B cell (primary cell): ENCODE measurements at regions not wholly inside any gene's neighbourhood (a gene's known extent, or its start where the extent isn't known, plus 50 kb on each side); places are given as distances from the start of the nearest gene placed in this dataset.

ENCODE experiments used
- ATAC-seq: fragments of 200-7000 bp; cut with Tn5 transposase; one replicate; pipeline ENCODE4 v1.10.0; 2021; ENCODE audit warnings: low read depth, mild to moderate bottlenecking, moderate number of reproducible peaks, moderate library complexity
- CTCF ChIA-PET: fragments of 350-600 bp; sonication (Branson Sonifier 250); formaldehyde crosslinking; loops from one replicate; lab custom pipeline; 2021; ENCODE audit warnings: antibody characterized with exemption, inconsistent platforms; lab: Charles Lee
- POLR2A ChIA-PET: fragments of 350-600 bp; sonication (Branson Sonifier 250); formaldehyde crosslinking; loops from one replicate; lab custom pipeline; 2021; ENCODE audit warnings: antibody characterized with exemption; lab: Charles Lee
- DNase-seq: peaks from one replicate; pipeline ENCODE4 v3.0.0; 2013
- H2AFZ ChIP-seq: 2 replicates; pipeline ENCODE4 v1.6.1; 2012; ENCODE audit warnings: mild to moderate bottlenecking, low read depth, low read length; ENCODE audit not compliant: insufficient read depth, poor library complexity, severe bottlenecking
- H3K27ac ChIP-seq, 2 donors: 1 replicate in 1 of 2; 2 replicates in 1 of 2; pipeline ENCODE4 v1.5.1; 2012 to 2013; ENCODE audit warnings: low read length in 2 of 2, mild to moderate bottlenecking in 2 of 2, moderate library complexity in 1 of 2
- H3K27me3 ChIP-seq, 4 experiments: fragments of 200-600 bp in 1 of 4; sonication (generic) in 1 of 4; replicated peaks in 1 of 4; 1 replicate in 2 of 4; 2 replicates in 2 of 4; pipeline versions ENCODE4 v1.6.1 to v1.7.0; 2013 to 2016; ENCODE audit warnings: low read length in 3 of 4, mild to moderate bottlenecking in 2 of 4, mixed read lengths in 1 of 4, moderate library complexity in 1 of 4; ENCODE audit not compliant: insufficient read depth in 4 of 4, control insufficient read depth in 3 of 4; ENCODE audit errors: control extremely low read depth in 1 of 4
- H3K36me3 ChIP-seq, 2 experiments: replicated peaks in 1 of 2; 1 replicate in 1 of 2; 2 replicates in 1 of 2; pipeline versions ENCODE4 v1.6.1 to v1.7.1; 2013; ENCODE audit warnings: low read length in 1 of 2; ENCODE audit not compliant: insufficient read depth in 2 of 2, control insufficient read depth in 1 of 2; ENCODE audit errors: control extremely low read depth in 1 of 2, extremely low read depth in 1 of 2
- H3K4me1 ChIP-seq, 2 donors: fragments of 200-600 bp in 1 of 2; sonication (generic) in 1 of 2; 1 replicate in 1 of 2; 2 replicates in 1 of 2; pipeline versions ENCODE4 v1.5.1 to v1.6.1; 2013 to 2017; ENCODE audit warnings: low read length in 2 of 2; ENCODE audit not compliant: control insufficient read depth in 2 of 2, insufficient read depth in 2 of 2
- H3K4me2 ChIP-seq: replicated peaks from 2 replicates; pipeline ENCODE3; 2012; ENCODE audit warnings: mild to moderate bottlenecking, low read depth, low read length; ENCODE audit not compliant: poor library complexity, severe bottlenecking
- H3K4me3 ChIP-seq, 5 experiments: fragments of 200-600 bp in 1 of 5; sonication (generic) in 1 of 5; 1 replicate in 3 of 5; 2 replicates in 2 of 5; pipeline versions ENCODE4 v1.5.1 to v1.7.0; 2011 to 2016; ENCODE audit warnings: low read length in 4 of 5, mild to moderate bottlenecking in 4 of 5, low read depth in 2 of 5, control low read depth in 1 of 5, moderate library complexity in 1 of 5; ENCODE audit not compliant: insufficient read depth in 1 of 5; ENCODE audit errors: control extremely low read depth in 1 of 5, extremely low read depth in 1 of 5
- H3K79me2 ChIP-seq: fragments of 200-600 bp; sonication (generic); one replicate; pipeline ENCODE4 v1.6.0; 2016; ENCODE audit warnings: low read length; ENCODE audit not compliant: control insufficient read depth, insufficient read depth
- H3K9ac ChIP-seq: fragments of 200-600 bp; sonication (generic); 2 replicates; pipeline ENCODE4 v1.6.1; 2017; ENCODE audit warnings: mild to moderate bottlenecking, low read length, moderate library complexity
- H3K9me3 ChIP-seq, 3 donors: one replicate each; pipeline versions ENCODE4 v1.6.1 to v1.7.1; 2013; ENCODE audit warnings: low read length in 2 of 3; ENCODE audit not compliant: control insufficient read depth in 2 of 3, insufficient read depth in 1 of 3; ENCODE audit errors: control extremely low read depth in 1 of 3
- H4K20me1 ChIP-seq: 2 replicates; pipeline ENCODE4 v1.6.0; 2012; ENCODE audit warnings: mild to moderate bottlenecking, low read length; ENCODE audit not compliant: insufficient read depth, control insufficient read depth, poor library complexity, severe bottlenecking
- H3K27ac Mint-ChIP-seq: one replicate; pipeline ENCODE4 v1.8.0; 2021; ENCODE audit warnings: mixed read lengths
- H3K27me3 Mint-ChIP-seq: one replicate; pipeline ENCODE4 v1.8.0; 2021; ENCODE audit warnings: mixed read lengths
- H3K4me1 Mint-ChIP-seq: one replicate; pipeline ENCODE4 v1.8.0; 2021; ENCODE audit warnings: mixed read lengths
- H3K4me3 Mint-ChIP-seq: one replicate; pipeline ENCODE4 v1.8.0; 2021; ENCODE audit warnings: mixed read lengths
- H3K9me3 Mint-ChIP-seq: one replicate; pipeline ENCODE4 v1.8.0; 2022; ENCODE audit warnings: mixed read lengths; ENCODE audit not compliant: insufficient read depth
- CTCF ChIP-seq: fragments of 200-600 bp; IDR thresholded peaks from one replicate; pipeline ENCODE4 v1.8.0; 2022; ENCODE audit warnings: antibody characterized with exemption, mild to moderate bottlenecking
- EZH2 ChIP-seq: IDR thresholded peaks from 2 replicates; pipeline ENCODE4 v1.6.1; 2012; ENCODE audit warnings: borderline replicate concordance, low read depth, mild to moderate bottlenecking, moderate library complexity, low read length; ENCODE audit not compliant: insufficient read depth, poor library complexity, severe bottlenecking
- WGBS: methylation state at CpG from one replicate; pipeline ENCODE4 v1.1.5; 2013; ENCODE audit warnings: missing lambda C conversion rate; ENCODE audit not compliant: insufficient coverage; 5-methylcytosine and 5-hydroxymethylcytosine counted together
- intact Hi-C: fragments of 100-400 bp; cut with micrococcal nuclease; formaldehyde crosslinking; loops from one replicate; pipeline ENCODE4 v1.10.0; 2022

- 96% methylated on average over 3 of the region's 3 CpGs for WGBS
- no peak overlapping the region for H3K4me2 ChIP-seq
- ChIA-PET POLR2A (no interaction called here), CTCF (no interaction called here)
- Mint-ChIP-seq H3K4me1 (no peaks in the 10 kb centered on the region), H3K9me3 (no peaks in the 10 kb centered on the region), H3K27ac (no peak overlapping the region), H3K4me3 (no peak overlapping the region), H3K27me3 (no peaks in the 10 kb centered on the region)
- H2AFZ ChIP-seq: no peak overlapping the region
- no peaks in the 10 kb centered on the region for H4K20me1 ChIP-seq
- no peak overlapping the region for H3K27ac ChIP-seq
- no peak overlapping the region for H3K4me3 ChIP-seq
- no peak for TF ChIP-seq EZH2
- no peak for TF ChIP-seq CTCF
- H3K36me3 ChIP-seq: no peaks in the 10 kb centered on the region
- H3K27me3 ChIP-seq: no peaks in the 10 kb centered on the region
- H3K9me3 ChIP-seq: no peaks in the 10 kb centered on the region
- DNase-seq (no peak), ATAC-seq (no peak)
- no peaks in the 10 kb centered on the region for H3K4me1 ChIP-seq
- no peaks in the 10 kb centered on the region for H3K79me2 ChIP-seq
- intact Hi-C loops: no loop called here
- no peak overlapping the region for H3K9ac ChIP-seq
Observed at GRCh38 chr1:69401879-69402278, 165.8 kb upstream of the LRRC7 start.

GRCh38 chr1:69403756-69404320 is 163.9 kb upstream of the LRRC7 start:
- CTCF ChIA-PET: no interaction called here
- TF ChIP-seq CTCF: no peak
- TF ChIP-seq EZH2: no peak
- no peaks in the 10 kb centered on the region for H3K27me3 ChIP-seq
- H3K9me3 Mint-ChIP-seq: peaks cover 4% of the 10 kb centered on the region
- no peak overlapping the region for H3K4me3 ChIP-seq
- H3K9me3 ChIP-seq: no peaks in the 10 kb centered on the region
- no peak overlapping the region for H2AFZ ChIP-seq
- no peaks in the 10 kb centered on the region for H4K20me1 ChIP-seq
- no peaks in the 10 kb centered on the region for H3K27me3 Mint-ChIP-seq
- ATAC-seq (no peak), DNase-seq (no peak)
- no peak overlapping the region for H3K9ac ChIP-seq
- intact Hi-C loops: no loop called here
- H3K4me3 Mint-ChIP-seq: no peak overlapping the region
- H3K4me2 ChIP-seq: no peak overlapping the region
- no peak overlapping the region for H3K27ac ChIP-seq
- no peaks in the 10 kb centered on the region for H3K4me1 ChIP-seq
- H3K36me3 ChIP-seq: no peaks in the 10 kb centered on the region
- no CpG with 5 or more reads among the region's 3 CpGs for WGBS
- POLR2A ChIA-PET: no interaction called here
- no peaks in the 10 kb centered on the region for H3K79me2 ChIP-seq
- no peaks in the 10 kb centered on the region for H3K4me1 Mint-ChIP-seq
- H3K27ac Mint-ChIP-seq: no peak overlapping the region
